ENCODE measurements at regions not wholly inside any gene's neighbourhood (a gene's known extent, or its start where the extent isn't known, plus 50 kb on each side); places are given as distances from the start of the nearest gene placed in this dataset.

- DNase-seq (ENCODE audit: low read depth in 4 of 6, low spot score in 6 of 6), result no peak
- WGBS (ENCODE audit: insufficient coverage), result no CpG with 5 or more reads among the region's 1 CpG
- Histone ChIP-seq H3K9me3 (ENCODE audit: control insufficient read depth, insufficient read depth, low read length) (no peaks in the 10 kb centered on the region), H3K27me3 (ENCODE audit: control insufficient read depth, insufficient read depth, low read length) (no peaks in the 10 kb centered on the region), H3K4me3 (ENCODE audit: low read depth, low read length) (no peak overlapping the region), H3K4me1 (ENCODE audit: control insufficient read depth, insufficient read depth, low read length) (no peaks in the 10 kb centered on the region), H3K36me3 (ENCODE audit: control insufficient read depth, insufficient read depth, low read length) (no peaks in the 10 kb centered on the region), H3K27ac (ENCODE audit: low read depth, low read length) (no peak overlapping the region)
These were observed 321.0 kb upstream of the CXXC4 start for GRCh38 chr4:104815665-104816064.

- Histone ChIP-seq H3K36me3 (ENCODE audit: control insufficient read depth, insufficient read depth, low read length) (no peaks in the 10 kb centered on the region), H3K4me1 (ENCODE audit: control insufficient read depth, insufficient read depth, low read length) (no peaks in the 10 kb centered on the region), H3K4me3 (ENCODE audit: low read depth, low read length) (no peak overlapping the region), H3K9me3 (ENCODE audit: control insufficient read depth, insufficient read depth, low read length) (no peaks in the 10 kb centered on the region), H3K27me3 (ENCODE audit: control insufficient read depth, insufficient read depth, low read length) (no peaks in the 10 kb centered on the region), H3K27ac (ENCODE audit: low read depth, low read length) (no peak overlapping the region)
- no peak for DNase-seq (ENCODE audit: low read depth in 4 of 6, low spot score in 6 of 6)
- WGBS (ENCODE audit: insufficient coverage), result no CpG with 5 or more reads among the region's 4 CpGs
These were observed 323.9 kb upstream of the CXXC4 start for GRCh38 chr4:104818579-104818978.

- no peak overlapping the region for H3K4me3 ChIP-seq (ENCODE audit: low read depth, low read length)
- H3K4me1 ChIP-seq (ENCODE audit: control insufficient read depth, insufficient read depth, low read length), result no peaks in the 10 kb centered on the region
- WGBS (ENCODE audit: insufficient coverage), result 86% methylated on average over 1 of the region's 2 CpGs
- DNase-seq (ENCODE audit: low read depth in 4 of 6, low spot score in 6 of 6), result no peak
- no peaks in the 10 kb centered on the region for H3K27me3 ChIP-seq (ENCODE audit: control insufficient read depth, insufficient read depth, low read length)
- H3K27ac ChIP-seq (ENCODE audit: low read depth, low read length), result no peak overlapping the region
- H3K9me3 ChIP-seq (ENCODE audit: control insufficient read depth, insufficient read depth, low read length), result no peaks in the 10 kb centered on the region
- no peaks in the 10 kb centered on the region for H3K36me3 ChIP-seq (ENCODE audit: control insufficient read depth, insufficient read depth, low read length)
These were observed 320.5 kb upstream of the TET2 start for GRCh38 chr4:104826171-104826570.

GRCh38 chr4:104829761-104830160 lies 316.9 kb upstream of the TET2 start:
- H3K4me3 ChIP-seq (ENCODE audit: low read depth, low read length), result no peak overlapping the region
- no peaks in the 10 kb centered on the region for H3K36me3 ChIP-seq (ENCODE audit: control insufficient read depth, insufficient read depth, low read length)
- no peaks in the 10 kb centered on the region for H3K4me1 ChIP-seq (ENCODE audit: control insufficient read depth, insufficient read depth, low read length)
- no peaks in the 10 kb centered on the region for H3K27me3 ChIP-seq (ENCODE audit: control insufficient read depth, insufficient read depth, low read length)
- no peak overlapping the region for H3K27ac ChIP-seq (ENCODE audit: low read depth, low read length)
- no peaks in the 10 kb centered on the region for H3K9me3 ChIP-seq (ENCODE audit: control insufficient read depth, insufficient read depth, low read length)
- no peak for DNase-seq (ENCODE audit: low read depth in 4 of 6, low spot score in 6 of 6)

GRCh38 chr4:104848597-104849225 lies 298.0 kb upstream of the TET2 start:
- Histone ChIP-seq H3K4me1 (ENCODE audit: control insufficient read depth, insufficient read depth, low read length) (no peaks in the 10 kb centered on the region), H3K36me3 (ENCODE audit: control insufficient read depth, insufficient read depth, low read length) (no peaks in the 10 kb centered on the region), H3K27me3 (ENCODE audit: control insufficient read depth, insufficient read depth, low read length) (no peaks in the 10 kb centered on the region), H3K27ac (ENCODE audit: low read depth, low read length) (no peak overlapping the region), H3K9me3 (ENCODE audit: control insufficient read depth, insufficient read depth, low read length) (no peaks in the 10 kb centered on the region), H3K4me3 (ENCODE audit: low read depth, low read length) (no peak overlapping the region)
- no CpG with 5 or more reads among the region's 3 CpGs for WGBS (ENCODE audit: insufficient coverage)
- DNase-seq (ENCODE audit: low read depth in 4 of 6, low spot score in 6 of 6), result no peak

- Histone ChIP-seq H3K27me3 (ENCODE audit: control insufficient read depth, insufficient read depth, low read length) (no peaks in the 10 kb centered on the region), H3K9me3 (ENCODE audit: control insufficient read depth, insufficient read depth, low read length) (peaks cover 7% of the 10 kb centered on the region), H3K4me1 (ENCODE audit: control insufficient read depth, insufficient read depth, low read length) (no peaks in the 10 kb centered on the region), H3K4me3 (ENCODE audit: low read depth, low read length) (peak overlapping the region; percentile 24), H3K27ac (ENCODE audit: low read depth, low read length) (no peak overlapping the region), H3K36me3 (ENCODE audit: control insufficient read depth, insufficient read depth, low read length) (no peaks in the 10 kb centered on the region)
- WGBS (ENCODE audit: insufficient coverage), result 43% methylated on average over 3 of the region's 10 CpGs
- DNase-seq (ENCODE audit: low read depth in 4 of 6, low spot score in 6 of 6), result peak in 2 of 6 donors; percentile 33 to 60
These were observed 287.0 kb upstream of the TET2 start for GRCh38 chr4:104859601-104860237.

GRCh38 chr4:104860238-104861123 lies 286.2 kb upstream of the TET2 start:
- WGBS (ENCODE audit: insufficient coverage), result no CpG with 5 or more reads among the region's 4 CpGs
- Histone ChIP-seq H3K9me3 (ENCODE audit: control insufficient read depth, insufficient read depth, low read length) (peaks cover 7% of the 10 kb centered on the region), H3K4me3 (ENCODE audit: low read depth, low read length) (no peak overlapping the region), H3K27ac (ENCODE audit: low read depth, low read length) (peak overlapping the region; percentile 15), H3K4me1 (ENCODE audit: control insufficient read depth, insufficient read depth, low read length) (no peaks in the 10 kb centered on the region), H3K27me3 (ENCODE audit: control insufficient read depth, insufficient read depth, low read length) (no peaks in the 10 kb centered on the region), H3K36me3 (ENCODE audit: control insufficient read depth, insufficient read depth, low read length) (no peaks in the 10 kb centered on the region)
- peak; percentile 73 to 97 (median 80) for DNase-seq (ENCODE audit: low read depth in 4 of 6, low spot score in 6 of 6)

- 100% methylated on average over 1 of the region's 4 CpGs for WGBS (ENCODE audit: insufficient coverage)
- H3K4me1 ChIP-seq (ENCODE audit: control insufficient read depth, insufficient read depth, low read length), result no peaks in the 10 kb centered on the region
- H3K27ac ChIP-seq (ENCODE audit: low read depth, low read length), result no peak overlapping the region
- H3K9me3 ChIP-seq (ENCODE audit: control insufficient read depth, insufficient read depth, low read length), result peaks cover 7% of the 10 kb centered on the region
- H3K4me3 ChIP-seq (ENCODE audit: low read depth, low read length), result no peak overlapping the region
- H3K36me3 ChIP-seq (ENCODE audit: control insufficient read depth, insufficient read depth, low read length), result no peaks in the 10 kb centered on the region
- DNase-seq (ENCODE audit: low read depth in 4 of 6, low spot score in 6 of 6), result no peak
- no peaks in the 10 kb centered on the region for H3K27me3 ChIP-seq (ENCODE audit: control insufficient read depth, insufficient read depth, low read length)
These were observed 279.9 kb upstream of the TET2 start for GRCh38 chr4:104866809-104867208.

- Histone ChIP-seq H3K36me3 (ENCODE audit: control insufficient read depth, insufficient read depth, low read length) (no peaks in the 10 kb centered on the region), H3K4me3 (ENCODE audit: low read depth, low read length) (no peak overlapping the region), H3K4me1 (ENCODE audit: control insufficient read depth, insufficient read depth, low read length) (no peaks in the 10 kb centered on the region), H3K27ac (ENCODE audit: low read depth, low read length) (no peak overlapping the region), H3K9me3 (ENCODE audit: control insufficient read depth, insufficient read depth, low read length) (no peaks in the 10 kb centered on the region), H3K27me3 (ENCODE audit: control insufficient read depth, insufficient read depth, low read length) (no peaks in the 10 kb centered on the region)
- DNase-seq (ENCODE audit: low read depth in 4 of 6, low spot score in 6 of 6), result no peak
These were observed 278.1 kb upstream of the TET2 start for GRCh38 chr4:104868533-104868932.
